GM13976 (cell line): ENCODE measurements at regions not wholly inside any gene's neighbourhood (a gene's known extent, or its start where the extent isn't known, plus 50 kb on each side); places are given as distances from the start of the nearest gene placed in this dataset.

ENCODE experiments used
- DNase-seq: peaks from one replicate; pipeline ENCODE4 v3.0.0; 2012; ENCODE audit warnings: low spot score
- CTCF ChIP-seq: IDR thresholded peaks from 2 replicates; pipeline ENCODE4 v1.5.1; 2012; ENCODE audit warnings: borderline replicate concordance, mild to moderate bottlenecking; ENCODE audit not compliant: insufficient read depth; ENCODE audit errors: extremely low read depth, missing control alignments, control extremely low read depth
- in situ Hi-C: fragments of 300-500 bp; cut with MboI; formaldehyde crosslinking; loops from one replicate; pipeline ENCODE4 v1.12.0; 2022; ENCODE audit warnings: low sequenced_read_pairs, mixed read lengths, inconsistent platforms; ENCODE audit not compliant: unreplicated experiment

GRCh38 chr9:106613250-106613737, 249.7 kb upstream of the ZNF462 start:
- in situ Hi-C loops = no loop called here
- no peak for DNase-seq
- no peak for TF ChIP-seq CTCF

- no peak for DNase-seq
- TF ChIP-seq CTCF = no peak
- in situ Hi-C loops = no loop called here
Measured at GRCh38 chr9:106615118-106615889, 247.7 kb upstream of the ZNF462 start.

- DNase-seq = no peak
- no peak for TF ChIP-seq CTCF
- in situ Hi-C loops = no loop called here
Measured at GRCh38 chr9:106616026-106616425, 246.9 kb upstream of the ZNF462 start.

GRCh38 chr9:106616851-106617345, 246.1 kb upstream of the ZNF462 start:
- in situ Hi-C loops = no loop called here
- DNase-seq = no peak
- TF ChIP-seq CTCF = no peak

- in situ Hi-C loops = no loop called here
- DNase-seq = no peak
Measured at GRCh38 chr9:106619211-106619610, 243.8 kb upstream of the ZNF462 start.

GRCh38 chr9:106620081-106620480, 242.9 kb upstream of the ZNF462 start:
- no peak for DNase-seq
- in situ Hi-C loops = no loop called here
- no peak for TF ChIP-seq CTCF

More at GRCh38 chr9:106619211-106619610, 243.8 kb upstream of the ZNF462 start:
- no peak for TF ChIP-seq CTCF
